Aorta (tissue), 5 donors: ENCODE measurements at regions not wholly inside any gene's neighbourhood (a gene's known extent, or its start where the extent isn't known, plus 50 kb on each side); places are given as distances from the start of the nearest gene placed in this dataset.
"Not testable (repeated sequence)": the region's sequence is repeated elsewhere in the genome, so short reads cannot be mapped to it uniquely, and the experiment has no call there.

Experiments used
- ATAC-seq: fragments of 200-7000 bp; cut with Tn5 transposase; one replicate; pipeline ENCODE4 v1.9.1; 2022; ENCODE audit warnings: moderate library complexity; ENCODE audit not compliant: low FRiP score
- DNase-seq, 2 donors: peaks; one replicate each; pipeline ENCODE4 v3.0.0-alpha.2; 2020
- H3K27ac ChIP-seq, 2 donors: one replicate each; pipeline ENCODE4 v1.5.1; 2013; ENCODE audit warnings: low read length in 2 of 2, mild to moderate bottlenecking in 2 of 2, moderate library complexity in 2 of 2, control low read depth in 1 of 2, inconsistent platforms in 1 of 2, low read depth in 1 of 2
- H3K27me3 ChIP-seq, 2 donors: one replicate each; pipeline ENCODE4 v1.6.1; 2013; ENCODE audit warnings: control low read depth in 1 of 2, low read length in 1 of 2, mild to moderate bottlenecking in 1 of 2, moderate library complexity in 1 of 2; ENCODE audit not compliant: insufficient read depth in 2 of 2, control insufficient read depth in 1 of 2
- H3K36me3 ChIP-seq, 2 donors: one replicate each; pipeline ENCODE4 v1.6.1; 2013; ENCODE audit warnings: control low read depth in 1 of 2, low read length in 1 of 2, mild to moderate bottlenecking in 1 of 2; ENCODE audit not compliant: insufficient read depth in 2 of 2, control insufficient read depth in 1 of 2
- H3K4me1 ChIP-seq, 2 donors: one replicate each; pipeline ENCODE4 v1.6.1; 2013; ENCODE audit warnings: low read length in 2 of 2, control low read depth in 1 of 2, mild to moderate bottlenecking in 1 of 2, moderate library complexity in 1 of 2; ENCODE audit not compliant: insufficient read depth in 2 of 2, control insufficient read depth in 1 of 2
- H3K4me3 ChIP-seq, 2 donors: one replicate each; pipeline ENCODE4 v1.5.1; 2013; ENCODE audit warnings: low read length in 2 of 2, control low read depth in 1 of 2, mild to moderate bottlenecking in 1 of 2
- H3K9me3 ChIP-seq: one replicate; pipeline ENCODE4 v1.6.1; 2013; ENCODE audit warnings: mild to moderate bottlenecking, low read length; ENCODE audit not compliant: control insufficient read depth
- WGBS, 2 donors: extraction: QIAGEN DNeasy Blood & Tissue Kit; methylation state at CpG; one replicate each; pipeline ENCODE4 v1.1.7; 2013; 5-methylcytosine and 5-hydroxymethylcytosine counted together
- intact Hi-C, 2 donors: fragments of 100-400 bp; cut with DNase I; formaldehyde crosslinking; loops; one replicate each; pipeline versions ENCODE4 v1.14.2 to v1.15.0; 2022
- donor health status: healthy with polysubstance abuse.
- donor health status: Bipolar disorder and iron deficiency.
- donor health status: DM: no; HTN: no; CAD: no.
- donor health status: DM: no; HTN: no; CAD: no.
- donor health status: DM: yes; HTN: yes; CAD: no.

DNA sequence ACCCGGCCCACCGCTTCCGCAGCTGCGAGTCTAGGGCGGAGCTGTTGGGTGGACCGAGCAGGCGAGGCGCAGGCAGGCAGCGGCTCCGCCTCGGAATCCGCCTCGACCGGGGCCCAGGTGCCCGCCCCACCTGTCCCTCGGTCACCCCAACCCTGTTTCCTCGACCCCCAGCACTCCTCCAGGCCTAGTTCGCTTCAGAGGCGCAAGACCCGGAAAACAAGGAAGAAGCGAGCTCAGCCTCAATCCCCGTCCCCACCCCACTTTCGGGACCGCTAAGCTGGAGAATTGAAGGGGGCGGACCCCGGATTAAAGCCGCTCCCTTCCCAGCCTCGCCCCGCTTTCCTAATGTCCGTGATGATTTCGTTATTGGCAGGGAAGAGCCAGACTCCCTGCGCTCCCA, 131.3 kb downstream of the POTEH start:
- DNase-seq, H3K4me1 ChIP-seq, H3K9me3 ChIP-seq, intact Hi-C loops, H3K27me3 ChIP-seq, H3K27ac ChIP-seq, H3K36me3 ChIP-seq, ATAC-seq, H3K4me3 ChIP-seq: not testable (repeated sequence)
- 69 to 70% methylated on average over 6 to 9 of the region's 32 CpGs for WGBS, 2 donors

- H3K4me3 ChIP-seq, ATAC-seq, H3K36me3 ChIP-seq, H3K27me3 ChIP-seq, intact Hi-C loops, H3K27ac ChIP-seq, H3K9me3 ChIP-seq, H3K4me1 ChIP-seq, DNase-seq: not testable (repeated sequence)
- 80 to 81% methylated on average over 4 to 9 of the region's 22 CpGs for WGBS, 2 donors
These were observed 132.2 kb downstream of the POTEH start for GRCh38 chr22:15822001-15822400.

- H3K4me3 ChIP-seq, H3K36me3 ChIP-seq, H3K27ac ChIP-seq, DNase-seq, H3K4me1 ChIP-seq, H3K9me3 ChIP-seq, intact Hi-C loops, H3K27me3 ChIP-seq: not testable (repeated sequence)
- ATAC-seq, result peak; percentile 10
- WGBS, 2 donors, result 57 to 59% methylated on average over 2 to 4 of the region's 12 CpGs
These were observed 133.4 kb downstream of the POTEH start for GRCh38 chr22:15823178-15823577.

DNA sequence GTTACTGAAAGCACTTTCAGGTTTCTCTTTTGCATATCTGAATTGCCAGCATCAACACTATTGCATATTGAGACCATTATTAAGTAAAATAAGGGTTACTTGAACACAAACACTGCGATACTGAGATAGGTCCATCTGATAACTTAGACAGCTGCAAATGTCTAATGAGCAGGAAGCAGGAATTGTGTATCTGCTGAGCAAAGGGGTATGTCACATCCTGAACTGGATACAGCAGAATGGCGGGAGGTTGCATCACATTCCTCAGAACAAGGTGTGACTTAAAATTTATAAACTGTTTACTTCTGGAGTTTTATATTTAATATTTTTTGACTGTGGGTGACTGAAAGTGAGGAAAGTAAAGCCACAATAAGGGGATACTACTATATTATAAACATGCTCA, 142.4 kb downstream of the POTEH start:
- DNase-seq, intact Hi-C loops, H3K27me3 ChIP-seq, H3K36me3 ChIP-seq, ATAC-seq, H3K9me3 ChIP-seq, H3K4me1 ChIP-seq, H3K4me3 ChIP-seq, H3K27ac ChIP-seq: not testable (repeated sequence)
- WGBS, 2 donors, result 80 to 83% methylated on average over 2 of the region's 2 CpGs

GRCh38 chr22:15835729-15836128, 145.9 kb downstream of the POTEH start:
- WGBS, 2 donors, result 52 to 53% methylated on average over 7 of the region's 9 CpGs
- H3K9me3 ChIP-seq, DNase-seq, ATAC-seq, H3K4me1 ChIP-seq, H3K4me3 ChIP-seq, intact Hi-C loops, H3K27me3 ChIP-seq, H3K27ac ChIP-seq, H3K36me3 ChIP-seq: not testable (repeated sequence)

GRCh38 chr22:15849772-15850171, 159.9 kb downstream of the POTEH start:
- ATAC-seq, result peak; percentile 57

DNA sequence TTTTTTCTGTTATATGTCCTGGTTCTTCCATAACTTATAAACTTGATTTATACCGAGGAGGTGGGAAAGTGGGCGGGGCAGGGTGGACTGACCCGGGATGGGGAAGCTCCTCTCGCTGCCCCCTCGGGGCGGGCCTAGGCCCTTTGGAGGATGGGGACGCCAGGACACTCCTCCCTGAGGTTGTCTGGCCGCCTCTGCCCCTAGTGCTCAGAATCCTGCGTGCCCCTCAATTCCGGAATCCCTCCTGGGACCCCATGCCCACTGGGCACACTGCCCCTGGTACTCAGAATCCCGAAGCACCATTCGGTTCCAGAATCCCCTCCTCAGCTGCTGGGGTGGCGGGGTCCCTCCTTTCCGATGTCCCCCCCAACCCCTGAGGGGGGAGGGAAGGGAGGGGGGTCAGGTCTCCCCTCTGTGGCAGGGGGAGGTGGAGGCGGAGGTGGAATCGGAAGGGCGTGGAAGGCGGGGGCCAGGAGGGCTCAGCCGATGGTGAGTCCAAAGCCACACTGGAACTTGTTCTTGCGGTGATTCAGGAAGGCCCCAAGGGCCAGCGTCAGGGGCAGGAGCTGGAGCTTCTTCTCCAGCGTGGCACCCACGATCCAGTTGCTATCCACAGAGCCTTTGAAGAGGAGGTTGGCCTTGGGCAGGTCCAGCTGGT, 164.0 kb downstream of the POTEH start:
- peak in 1 of 2 donors; percentile 73 for DNase-seq
- H3K27ac ChIP-seq, H3K9me3 ChIP-seq, intact Hi-C loops, H3K4me3 ChIP-seq, H3K27me3 ChIP-seq, H3K36me3 ChIP-seq, H3K4me1 ChIP-seq: not testable (repeated sequence)
- peak; percentile 57 for ATAC-seq
- 74 to 81% methylated on average over 9 to 10 of the region's 23 CpGs for WGBS, 2 donors

More at GRCh38 chr22:15849772-15850171, 159.9 kb downstream of the POTEH start:
- WGBS, 2 donors, result 80 to 83% methylated on average over 1 of the region's 1 CpG
- intact Hi-C loops, H3K27ac ChIP-seq, DNase-seq, H3K27me3 ChIP-seq, H3K9me3 ChIP-seq, H3K4me1 ChIP-seq, H3K36me3 ChIP-seq, H3K4me3 ChIP-seq: not testable (repeated sequence)

GRCh38 chr22:15854421-15854820, 164.6 kb downstream of the POTEH start:
- 87 to 89% methylated on average over 10 to 14 of the region's 17 CpGs for WGBS, 2 donors
- not testable (repeated sequence) for H3K9me3 ChIP-seq, ATAC-seq

GRCh38 chr22:15854978-15855377, 165.2 kb downstream of the POTEH start:
- DNase-seq, result peak in 1 of 2 donors; percentile 53
- WGBS, 2 donors, result 70 to 81% methylated on average over 17 to 23 of the region's 42 CpGs
- H3K27me3 ChIP-seq, H3K36me3 ChIP-seq, intact Hi-C loops, ATAC-seq, H3K4me3 ChIP-seq, H3K27ac ChIP-seq, H3K4me1 ChIP-seq, H3K9me3 ChIP-seq: not testable (repeated sequence)

More at GRCh38 chr22:15854421-15854820, 164.6 kb downstream of the POTEH start:
- H3K27me3 ChIP-seq, H3K4me1 ChIP-seq, H3K27ac ChIP-seq, H3K36me3 ChIP-seq, H3K4me3 ChIP-seq, intact Hi-C loops: not testable (repeated sequence)
- peak; percentile 36 to 79 for DNase-seq
